B cell (primary cell): ENCODE measurements at regions not wholly inside any gene's neighbourhood (a gene's known extent, or its start where the extent isn't known, plus 50 kb on each side); places are given as distances from the start of the nearest gene placed in this dataset.

ENCODE experiments used
- ATAC-seq: fragments of 200-7000 bp; cut with Tn5 transposase; one replicate; pipeline ENCODE4 v1.10.0; 2021; ENCODE audit warnings: low read depth, mild to moderate bottlenecking, moderate number of reproducible peaks, moderate library complexity
- CTCF ChIA-PET: fragments of 350-600 bp; sonication (Branson Sonifier 250); formaldehyde crosslinking; loops from one replicate; lab custom pipeline; 2021; ENCODE audit warnings: antibody characterized with exemption, inconsistent platforms; lab: Charles Lee
- POLR2A ChIA-PET: fragments of 350-600 bp; sonication (Branson Sonifier 250); formaldehyde crosslinking; loops from one replicate; lab custom pipeline; 2021; ENCODE audit warnings: antibody characterized with exemption; lab: Charles Lee
- DNase-seq: peaks from one replicate; pipeline ENCODE4 v3.0.0; 2013
- H2AFZ ChIP-seq: 2 replicates; pipeline ENCODE4 v1.6.1; 2012; ENCODE audit warnings: mild to moderate bottlenecking, low read depth, low read length; ENCODE audit not compliant: insufficient read depth, poor library complexity, severe bottlenecking
- H3K27ac ChIP-seq, 2 donors: 1 replicate in 1 of 2; 2 replicates in 1 of 2; pipeline ENCODE4 v1.5.1; 2012 to 2013; ENCODE audit warnings: low read length in 2 of 2, mild to moderate bottlenecking in 2 of 2, moderate library complexity in 1 of 2
- H3K27me3 ChIP-seq, 4 experiments: fragments of 200-600 bp in 1 of 4; sonication (generic) in 1 of 4; replicated peaks in 1 of 4; 1 replicate in 2 of 4; 2 replicates in 2 of 4; pipeline versions ENCODE4 v1.6.1 to v1.7.0; 2013 to 2016; ENCODE audit warnings: low read length in 3 of 4, mild to moderate bottlenecking in 2 of 4, mixed read lengths in 1 of 4, moderate library complexity in 1 of 4; ENCODE audit not compliant: insufficient read depth in 4 of 4, control insufficient read depth in 3 of 4; ENCODE audit errors: control extremely low read depth in 1 of 4
- H3K36me3 ChIP-seq, 2 experiments: replicated peaks in 1 of 2; 1 replicate in 1 of 2; 2 replicates in 1 of 2; pipeline versions ENCODE4 v1.6.1 to v1.7.1; 2013; ENCODE audit warnings: low read length in 1 of 2; ENCODE audit not compliant: insufficient read depth in 2 of 2, control insufficient read depth in 1 of 2; ENCODE audit errors: control extremely low read depth in 1 of 2, extremely low read depth in 1 of 2
- H3K4me1 ChIP-seq, 2 donors: fragments of 200-600 bp in 1 of 2; sonication (generic) in 1 of 2; 1 replicate in 1 of 2; 2 replicates in 1 of 2; pipeline versions ENCODE4 v1.5.1 to v1.6.1; 2013 to 2017; ENCODE audit warnings: low read length in 2 of 2; ENCODE audit not compliant: control insufficient read depth in 2 of 2, insufficient read depth in 2 of 2
- H3K4me2 ChIP-seq: replicated peaks from 2 replicates; pipeline ENCODE3; 2012; ENCODE audit warnings: mild to moderate bottlenecking, low read depth, low read length; ENCODE audit not compliant: poor library complexity, severe bottlenecking
- H3K4me3 ChIP-seq, 5 experiments: fragments of 200-600 bp in 1 of 5; sonication (generic) in 1 of 5; 1 replicate in 3 of 5; 2 replicates in 2 of 5; pipeline versions ENCODE4 v1.5.1 to v1.7.0; 2011 to 2016; ENCODE audit warnings: low read length in 4 of 5, mild to moderate bottlenecking in 4 of 5, low read depth in 2 of 5, control low read depth in 1 of 5, moderate library complexity in 1 of 5; ENCODE audit not compliant: insufficient read depth in 1 of 5; ENCODE audit errors: control extremely low read depth in 1 of 5, extremely low read depth in 1 of 5
- H3K79me2 ChIP-seq: fragments of 200-600 bp; sonication (generic); one replicate; pipeline ENCODE4 v1.6.0; 2016; ENCODE audit warnings: low read length; ENCODE audit not compliant: control insufficient read depth, insufficient read depth
- H3K9ac ChIP-seq: fragments of 200-600 bp; sonication (generic); 2 replicates; pipeline ENCODE4 v1.6.1; 2017; ENCODE audit warnings: mild to moderate bottlenecking, low read length, moderate library complexity
- H3K9me3 ChIP-seq, 3 donors: one replicate each; pipeline versions ENCODE4 v1.6.1 to v1.7.1; 2013; ENCODE audit warnings: low read length in 2 of 3; ENCODE audit not compliant: control insufficient read depth in 2 of 3, insufficient read depth in 1 of 3; ENCODE audit errors: control extremely low read depth in 1 of 3
- H4K20me1 ChIP-seq: 2 replicates; pipeline ENCODE4 v1.6.0; 2012; ENCODE audit warnings: mild to moderate bottlenecking, low read length; ENCODE audit not compliant: insufficient read depth, control insufficient read depth, poor library complexity, severe bottlenecking
- H3K27ac Mint-ChIP-seq: one replicate; pipeline ENCODE4 v1.8.0; 2021; ENCODE audit warnings: mixed read lengths
- H3K27me3 Mint-ChIP-seq: one replicate; pipeline ENCODE4 v1.8.0; 2021; ENCODE audit warnings: mixed read lengths
- H3K4me1 Mint-ChIP-seq: one replicate; pipeline ENCODE4 v1.8.0; 2021; ENCODE audit warnings: mixed read lengths
- H3K4me3 Mint-ChIP-seq: one replicate; pipeline ENCODE4 v1.8.0; 2021; ENCODE audit warnings: mixed read lengths
- H3K9me3 Mint-ChIP-seq: one replicate; pipeline ENCODE4 v1.8.0; 2022; ENCODE audit warnings: mixed read lengths; ENCODE audit not compliant: insufficient read depth
- EZH2 ChIP-seq: IDR thresholded peaks from 2 replicates; pipeline ENCODE4 v1.6.1; 2012; ENCODE audit warnings: borderline replicate concordance, low read depth, mild to moderate bottlenecking, moderate library complexity, low read length; ENCODE audit not compliant: insufficient read depth, poor library complexity, severe bottlenecking
- WGBS: methylation state at CpG from one replicate; pipeline ENCODE4 v1.1.5; 2013; ENCODE audit warnings: missing lambda C conversion rate; ENCODE audit not compliant: insufficient coverage; 5-methylcytosine and 5-hydroxymethylcytosine counted together
- intact Hi-C: fragments of 100-400 bp; cut with micrococcal nuclease; formaldehyde crosslinking; loops from one replicate; pipeline ENCODE4 v1.10.0; 2022
- TF ChIP-seq, protein P1 (sequence below): fragments of 200-600 bp; IDR thresholded peaks from one replicate; pipeline ENCODE4 v1.8.0; 2022; ENCODE audit warnings: antibody characterized with exemption, mild to moderate bottlenecking

DNA sequence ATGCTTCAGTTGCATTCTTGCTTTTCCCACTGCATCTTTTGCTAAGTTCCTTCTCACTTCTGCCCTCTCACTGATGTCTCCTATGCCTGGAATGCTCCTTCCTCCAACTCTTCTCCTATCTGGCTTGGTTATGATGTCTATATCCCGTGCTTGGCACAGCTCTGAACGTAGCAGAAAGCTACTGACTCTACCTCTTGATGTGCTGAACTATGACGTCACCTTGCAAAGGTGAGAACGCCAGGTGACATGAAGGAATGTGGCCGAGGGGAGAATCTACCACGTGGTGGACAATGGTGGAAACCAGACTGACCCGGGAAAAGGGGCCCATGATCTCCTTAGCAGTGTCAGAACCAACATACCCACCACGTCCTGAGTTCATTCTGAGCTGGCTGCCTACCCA lies 209.7 kb downstream of the SH3BP4 start:
- no peak for DNase-seq
- H3K27me3 Mint-ChIP-seq, result peaks cover 41% of the 10 kb centered on the region
- intact Hi-C loops, result no loop called here
- no peak overlapping the region for H3K9ac ChIP-seq
- CTCF ChIA-PET, result no interaction called here
- no peak overlapping the region for H3K27ac Mint-ChIP-seq
- peaks cover 0 to 5% (median 0%) of the 10 kb centered on the region in 3 donors for H3K9me3 ChIP-seq
- H3K36me3 ChIP-seq, result no peaks in the 10 kb centered on the region
- ATAC-seq, result no peak
- no peak overlapping the region for H3K4me2 ChIP-seq
- POLR2A ChIA-PET, result no interaction called here
- TF ChIP-seq EZH2, result no peak
- TF ChIP-seq, protein P1, sequence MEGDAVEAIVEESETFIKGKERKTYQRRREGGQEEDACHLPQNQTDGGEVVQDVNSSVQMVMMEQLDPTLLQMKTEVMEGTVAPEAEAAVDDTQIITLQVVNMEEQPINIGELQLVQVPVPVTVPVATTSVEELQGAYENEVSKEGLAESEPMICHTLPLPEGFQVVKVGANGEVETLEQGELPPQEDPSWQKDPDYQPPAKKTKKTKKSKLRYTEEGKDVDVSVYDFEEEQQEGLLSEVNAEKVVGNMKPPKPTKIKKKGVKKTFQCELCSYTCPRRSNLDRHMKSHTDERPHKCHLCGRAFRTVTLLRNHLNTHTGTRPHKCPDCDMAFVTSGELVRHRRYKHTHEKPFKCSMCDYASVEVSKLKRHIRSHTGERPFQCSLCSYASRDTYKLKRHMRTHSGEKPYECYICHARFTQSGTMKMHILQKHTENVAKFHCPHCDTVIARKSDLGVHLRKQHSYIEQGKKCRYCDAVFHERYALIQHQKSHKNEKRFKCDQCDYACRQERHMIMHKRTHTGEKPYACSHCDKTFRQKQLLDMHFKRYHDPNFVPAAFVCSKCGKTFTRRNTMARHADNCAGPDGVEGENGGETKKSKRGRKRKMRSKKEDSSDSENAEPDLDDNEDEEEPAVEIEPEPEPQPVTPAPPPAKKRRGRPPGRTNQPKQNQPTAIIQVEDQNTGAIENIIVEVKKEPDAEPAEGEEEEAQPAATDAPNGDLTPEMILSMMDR, result no peak
- H3K79me2 ChIP-seq, result no peaks in the 10 kb centered on the region
- H3K4me3 Mint-ChIP-seq, result no peak overlapping the region
- 87% methylated on average over 6 of the region's 8 CpGs for WGBS
- H3K4me1 Mint-ChIP-seq, result no peaks in the 10 kb centered on the region
- peaks cover 0 to 3% (median 0%) of the 10 kb centered on the region in 4 experiments for H3K27me3 ChIP-seq
- no peak overlapping the region for H3K27ac ChIP-seq
- no peak overlapping the region for H3K4me3 ChIP-seq
- H4K20me1 ChIP-seq, result no peaks in the 10 kb centered on the region
- H2AFZ ChIP-seq, result no peak overlapping the region
- no peaks in the 10 kb centered on the region for H3K9me3 Mint-ChIP-seq
- no peaks in the 10 kb centered on the region for H3K4me1 ChIP-seq

DNA sequence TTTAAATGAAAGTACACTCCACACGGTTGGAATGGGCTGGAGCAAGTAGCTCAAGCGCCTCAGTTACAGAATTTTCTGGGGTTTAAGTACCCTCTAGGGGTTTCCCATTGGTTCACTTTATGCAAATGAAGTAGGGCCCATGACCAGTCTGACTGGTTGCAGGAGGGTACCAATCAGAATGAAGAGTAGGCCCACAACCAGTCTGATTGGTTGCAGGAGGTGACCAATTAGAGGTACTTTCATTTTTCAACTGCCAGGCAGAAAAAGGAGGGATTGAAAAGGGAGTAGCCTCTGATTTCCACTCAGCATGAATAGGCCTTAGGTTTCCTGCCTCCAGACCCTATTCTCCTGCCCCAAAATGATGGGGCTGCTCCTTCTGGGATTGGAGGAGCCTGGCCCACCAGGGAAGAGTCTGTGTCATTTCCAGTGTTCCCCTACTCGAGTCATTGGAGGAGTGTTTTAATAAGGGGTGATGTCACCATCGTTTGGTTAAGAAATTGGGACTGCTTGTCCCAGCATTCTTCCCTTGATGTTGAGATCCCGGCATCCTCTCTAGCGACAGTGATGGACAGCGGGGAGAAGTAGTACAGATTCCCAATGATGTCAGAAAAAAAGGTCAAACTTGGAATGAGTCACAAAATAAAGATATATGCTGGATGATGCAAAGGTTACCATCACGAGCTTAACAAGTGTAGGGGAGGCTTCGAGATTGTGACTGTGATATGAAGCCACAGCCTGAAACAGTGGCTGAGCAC lies 210.4 kb downstream of the SH3BP4 start:
- no peaks in the 10 kb centered on the region for H3K36me3 ChIP-seq
- CTCF ChIA-PET, result no interaction called here

More for the DNA sequence above, 210.4 kb downstream of the SH3BP4 start:
- Histone ChIP-seq H4K20me1 (no peaks in the 10 kb centered on the region), H3K27ac (no peak overlapping the region), H3K27me3 (peaks cover 0 to 3% (median 0%) of the 10 kb centered on the region in 4 experiments), H2AFZ (no peak overlapping the region), H3K79me2 (no peaks in the 10 kb centered on the region), H3K4me3 (no peak overlapping the region), H3K9me3 (peaks cover 0 to 5% (median 0%) of the 10 kb centered on the region in 3 donors), H3K4me1 (no peaks in the 10 kb centered on the region), H3K4me2 (no peak overlapping the region), H3K9ac (no peak overlapping the region)
- ATAC-seq (no peak), DNase-seq (no peak)
- POLR2A ChIA-PET, result no interaction called here
- TF ChIP-seq, protein P1, result no peak
- no peak for TF ChIP-seq EZH2
- 84% methylated on average over 8 of the region's 9 CpGs for WGBS
- Mint-ChIP-seq H3K9me3 (no peaks in the 10 kb centered on the region), H3K4me3 (no peak overlapping the region), H3K4me1 (no peaks in the 10 kb centered on the region), H3K27ac (no peak overlapping the region), H3K27me3 (peaks cover 41% of the 10 kb centered on the region)
- intact Hi-C loops, result no loop called here
